Suprapubic skin (tissue), 3 donors: ENCODE measurements at regions not wholly inside any gene's neighbourhood (a gene's known extent, or its start where the extent isn't known, plus 50 kb on each side); places are given as distances from the start of the nearest gene placed in this dataset.

Source experiments
- POLR2A ChIP-seq, 2 donors: fragments of 450-650 bp; IDR thresholded peaks; one replicate each; pipeline ENCODE4 v1.6.1; 2017; ENCODE audit warnings: antibody characterized with exemption in 2 of 2, mild to moderate bottlenecking in 2 of 2, moderate library complexity in 2 of 2
- TF ChIP-seq, protein P1 (sequence below), 2 donors: fragments of 200-600 bp in 1 of 2; fragments of 450-650 bp in 1 of 2; sonication (generic) in 1 of 2; IDR thresholded peaks; one replicate each; pipeline ENCODE4 v1.5.1; 2016 to 2019; ENCODE audit warnings: antibody characterized with exemption in 2 of 2, mild to moderate bottlenecking in 1 of 2, moderate library complexity in 1 of 2

DNA sequence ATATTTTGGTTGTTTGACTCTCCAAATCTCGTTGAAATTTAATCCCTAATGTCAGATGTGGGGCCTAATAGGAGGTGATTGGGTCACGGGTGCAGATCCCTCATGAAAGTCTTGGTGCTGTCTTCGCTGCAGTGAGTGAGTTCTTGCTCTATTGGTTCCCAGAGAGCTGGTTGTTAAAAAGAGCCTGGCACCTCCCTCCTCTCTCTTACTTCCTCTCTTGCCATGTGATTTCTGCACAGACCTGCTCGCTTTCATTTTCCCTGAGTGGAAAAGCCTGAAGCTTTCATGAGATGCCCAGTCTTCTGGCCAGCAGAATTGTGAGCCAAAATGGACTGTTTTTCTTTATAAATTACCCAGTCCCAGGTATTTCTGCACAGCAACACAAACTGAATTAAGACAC lies 221.6 kb downstream of the MAT2B start:
- TF ChIP-seq POLR2A (IDR thresholded peaks at IDR 0.05), result no peak
- TF ChIP-seq, protein P1, sequence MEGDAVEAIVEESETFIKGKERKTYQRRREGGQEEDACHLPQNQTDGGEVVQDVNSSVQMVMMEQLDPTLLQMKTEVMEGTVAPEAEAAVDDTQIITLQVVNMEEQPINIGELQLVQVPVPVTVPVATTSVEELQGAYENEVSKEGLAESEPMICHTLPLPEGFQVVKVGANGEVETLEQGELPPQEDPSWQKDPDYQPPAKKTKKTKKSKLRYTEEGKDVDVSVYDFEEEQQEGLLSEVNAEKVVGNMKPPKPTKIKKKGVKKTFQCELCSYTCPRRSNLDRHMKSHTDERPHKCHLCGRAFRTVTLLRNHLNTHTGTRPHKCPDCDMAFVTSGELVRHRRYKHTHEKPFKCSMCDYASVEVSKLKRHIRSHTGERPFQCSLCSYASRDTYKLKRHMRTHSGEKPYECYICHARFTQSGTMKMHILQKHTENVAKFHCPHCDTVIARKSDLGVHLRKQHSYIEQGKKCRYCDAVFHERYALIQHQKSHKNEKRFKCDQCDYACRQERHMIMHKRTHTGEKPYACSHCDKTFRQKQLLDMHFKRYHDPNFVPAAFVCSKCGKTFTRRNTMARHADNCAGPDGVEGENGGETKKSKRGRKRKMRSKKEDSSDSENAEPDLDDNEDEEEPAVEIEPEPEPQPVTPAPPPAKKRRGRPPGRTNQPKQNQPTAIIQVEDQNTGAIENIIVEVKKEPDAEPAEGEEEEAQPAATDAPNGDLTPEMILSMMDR (IDR thresholded peaks at IDR 0.05), result no peak
